ENCODE measurements at regions not wholly inside any gene's neighbourhood (a gene's known extent, or its start where the extent isn't known, plus 50 kb on each side); places are given as distances from the start of the nearest gene placed in this dataset.

DNA sequence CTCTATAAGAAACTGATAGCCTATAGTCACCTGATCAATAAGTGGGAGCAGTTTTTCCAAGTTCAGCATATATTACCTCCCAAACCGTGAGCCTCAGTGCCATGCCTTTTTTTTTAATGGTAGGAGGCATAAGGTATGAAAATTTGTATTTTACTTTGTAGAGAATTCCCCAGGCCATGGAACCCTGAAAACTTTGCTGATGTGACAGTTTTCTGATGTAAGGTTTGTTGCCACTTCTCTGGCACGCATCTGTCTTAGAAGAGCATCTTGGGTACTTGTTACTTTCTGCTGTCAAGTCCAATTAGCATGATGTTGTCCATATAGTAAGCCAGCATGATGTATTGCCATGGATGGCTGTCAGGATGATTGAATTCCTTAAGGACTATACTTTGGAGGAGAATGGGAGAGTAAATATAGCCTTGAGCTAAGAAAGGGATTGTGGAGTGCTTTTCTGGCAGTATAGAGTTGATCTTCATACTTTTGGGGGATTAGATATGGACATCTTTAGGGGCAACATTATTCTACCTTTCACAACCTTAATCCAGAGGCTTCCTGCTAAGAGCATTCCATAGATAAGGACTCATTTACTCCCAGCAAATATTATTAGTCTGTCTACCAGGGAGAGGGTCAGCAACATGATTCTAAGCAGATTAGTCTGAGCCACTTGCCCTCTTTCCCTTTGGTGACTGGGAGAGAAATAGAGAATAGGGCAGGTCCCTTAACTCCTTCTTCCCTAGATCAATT is 389.6 kb downstream of the YTHDC2 start:
- Histone ChIP-seq H3K23me2 (ENCODE audit: insufficient read length, low read depth, low read length, poor library complexity, severe bottlenecking) (no peaks in the 10 kb centered on the region), H3T11ph (ENCODE audit: low read length) (no peak overlapping the region), H3K9ac (ENCODE audit: extremely low read depth, insufficient read length, low read length) (no peak overlapping the region), H3K27ac (ENCODE audit: insufficient read length, low read depth, low read length) (no peak overlapping the region), H3K56ac (ENCODE audit: insufficient read length, low read depth, low read length) (no peak overlapping the region), H4K20me1 (ENCODE audit: control insufficient read depth, insufficient read depth, insufficient read length) (no peaks in the 10 kb centered on the region), H4K91ac (ENCODE audit: insufficient read length, low read depth, low read length) (no peak overlapping the region), H3K27me3 (ENCODE audit: insufficient read depth, low read length) (no peaks in the 10 kb centered on the region), H3K4me1 (ENCODE audit: insufficient read depth, low read length) (no peaks in the 10 kb centered on the region), H2BK15ac (ENCODE audit: low read depth, low read length) (no peak overlapping the region), H3K14ac (ENCODE audit: insufficient read depth, low read length) (no peak overlapping the region), H2BK12ac (ENCODE audit: insufficient read length, low read depth, low read length) (no peak overlapping the region), H3K9me3 (ENCODE audit: control insufficient read depth, low read depth, low read length) (no peaks in the 10 kb centered on the region), H3K4me2 (ENCODE audit: insufficient read depth, insufficient read length, low read length) (no peak overlapping the region), H3K79me1 (ENCODE audit: insufficient read depth, low read depth, low read length, poor library complexity, severe bottlenecking) (no peaks in the 10 kb centered on the region), H2BK5ac (ENCODE audit: insufficient read length, low read length) (no peak overlapping the region), H2AFZ (ENCODE audit: low read length) (no peak overlapping the region), H2AK5ac (ENCODE audit: insufficient read length, low read length) (no peak overlapping the region), H3K79me2 (ENCODE audit: insufficient read depth, low read length) (no peaks in the 10 kb centered on the region), H3K4ac (ENCODE audit: low read depth, low read length) (no peak overlapping the region), H2BK120ac (ENCODE audit: low read depth, low read length, poor library complexity, severe bottlenecking) (no peak overlapping the region), H4K5ac (ENCODE audit: insufficient read length, low read depth, low read length) (no peak overlapping the region), H2BK20ac (ENCODE audit: low read depth, low read length, poor library complexity, severe bottlenecking) (no peak overlapping the region), H3K23ac (ENCODE audit: insufficient read length, low read depth, low read length) (no peak overlapping the region), H4K8ac (replicated peaks; ENCODE audit: insufficient read length, low read depth, low read length) (no peak overlapping the region), H3K18ac (ENCODE audit: insufficient read length, low read depth, low read length) (no peak overlapping the region)
- TF ChIP-seq, protein P1, sequence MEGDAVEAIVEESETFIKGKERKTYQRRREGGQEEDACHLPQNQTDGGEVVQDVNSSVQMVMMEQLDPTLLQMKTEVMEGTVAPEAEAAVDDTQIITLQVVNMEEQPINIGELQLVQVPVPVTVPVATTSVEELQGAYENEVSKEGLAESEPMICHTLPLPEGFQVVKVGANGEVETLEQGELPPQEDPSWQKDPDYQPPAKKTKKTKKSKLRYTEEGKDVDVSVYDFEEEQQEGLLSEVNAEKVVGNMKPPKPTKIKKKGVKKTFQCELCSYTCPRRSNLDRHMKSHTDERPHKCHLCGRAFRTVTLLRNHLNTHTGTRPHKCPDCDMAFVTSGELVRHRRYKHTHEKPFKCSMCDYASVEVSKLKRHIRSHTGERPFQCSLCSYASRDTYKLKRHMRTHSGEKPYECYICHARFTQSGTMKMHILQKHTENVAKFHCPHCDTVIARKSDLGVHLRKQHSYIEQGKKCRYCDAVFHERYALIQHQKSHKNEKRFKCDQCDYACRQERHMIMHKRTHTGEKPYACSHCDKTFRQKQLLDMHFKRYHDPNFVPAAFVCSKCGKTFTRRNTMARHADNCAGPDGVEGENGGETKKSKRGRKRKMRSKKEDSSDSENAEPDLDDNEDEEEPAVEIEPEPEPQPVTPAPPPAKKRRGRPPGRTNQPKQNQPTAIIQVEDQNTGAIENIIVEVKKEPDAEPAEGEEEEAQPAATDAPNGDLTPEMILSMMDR (conservative IDR thresholded peaks at IDR 0.05) = no peak
- Mint-ChIP-seq H3K36me3 (ENCODE audit: insufficient read depth in 1 of 3, low read depth in 3 of 3) (no peaks in the 10 kb centered on the region), H3K27me3 (ENCODE audit: low read depth) (no peaks in the 10 kb centered on the region; the same call in 1 of the 2 replicates), H3K4me1 (no peaks in the 10 kb centered on the region), H3K9me3 (no peaks in the 10 kb centered on the region), H3K27ac (no peak overlapping the region), H3K4me3 (no peak overlapping the region)
- WGBS (ENCODE audit: extremely low coverage, insufficient read length, low lambda C conversion rate) = no CpG with 5 or more reads among the region's 2 CpGs
- no peak for DNase-seq
